Prostate gland (tissue), 2 donors: ENCODE measurements at regions not wholly inside any gene's neighbourhood (a gene's known extent, or its start where the extent isn't known, plus 50 kb on each side); places are given as distances from the start of the nearest gene placed in this dataset.

Experiments used
- POLR2A ChIP-seq: fragments of 450-650 bp; IDR thresholded peaks from one replicate; pipeline ENCODE4 v1.6.1; 2016; ENCODE audit warnings: antibody characterized with exemption, mild to moderate bottlenecking
- TF ChIP-seq, protein P1 (sequence below), 4 experiments: fragments of 200-600 bp in 2 of 4; fragments of 450-650 bp in 2 of 4; sonication (generic) in 2 of 4; IDR thresholded peaks; 1 replicate in 3 of 4; 2 replicates in 1 of 4; pipeline ENCODE4 v1.5.1; 2016 to 2019; ENCODE audit warnings: antibody characterized with exemption in 4 of 4, mild to moderate bottlenecking in 2 of 4, moderate library complexity in 2 of 4

DNA sequence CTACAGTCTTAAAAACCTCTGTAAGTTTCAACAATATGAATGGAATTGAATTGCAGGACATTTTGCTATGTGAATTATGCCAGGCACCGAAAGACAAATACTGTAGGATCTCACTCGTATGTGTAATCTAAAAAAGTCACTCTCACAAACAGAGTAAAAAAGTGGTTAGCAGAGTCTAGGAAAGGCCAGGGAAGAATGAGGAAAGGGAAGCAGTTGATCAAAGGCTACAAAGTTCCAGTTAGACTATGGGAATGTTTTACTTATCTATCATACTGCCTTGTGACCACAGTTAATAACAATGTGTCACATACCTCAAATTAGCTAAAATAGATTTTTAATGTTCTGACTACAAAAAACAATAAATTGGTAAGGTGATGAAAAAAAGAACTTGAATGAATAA, 565.4 kb upstream of the BRINP3 start:
- TF ChIP-seq, protein P1, sequence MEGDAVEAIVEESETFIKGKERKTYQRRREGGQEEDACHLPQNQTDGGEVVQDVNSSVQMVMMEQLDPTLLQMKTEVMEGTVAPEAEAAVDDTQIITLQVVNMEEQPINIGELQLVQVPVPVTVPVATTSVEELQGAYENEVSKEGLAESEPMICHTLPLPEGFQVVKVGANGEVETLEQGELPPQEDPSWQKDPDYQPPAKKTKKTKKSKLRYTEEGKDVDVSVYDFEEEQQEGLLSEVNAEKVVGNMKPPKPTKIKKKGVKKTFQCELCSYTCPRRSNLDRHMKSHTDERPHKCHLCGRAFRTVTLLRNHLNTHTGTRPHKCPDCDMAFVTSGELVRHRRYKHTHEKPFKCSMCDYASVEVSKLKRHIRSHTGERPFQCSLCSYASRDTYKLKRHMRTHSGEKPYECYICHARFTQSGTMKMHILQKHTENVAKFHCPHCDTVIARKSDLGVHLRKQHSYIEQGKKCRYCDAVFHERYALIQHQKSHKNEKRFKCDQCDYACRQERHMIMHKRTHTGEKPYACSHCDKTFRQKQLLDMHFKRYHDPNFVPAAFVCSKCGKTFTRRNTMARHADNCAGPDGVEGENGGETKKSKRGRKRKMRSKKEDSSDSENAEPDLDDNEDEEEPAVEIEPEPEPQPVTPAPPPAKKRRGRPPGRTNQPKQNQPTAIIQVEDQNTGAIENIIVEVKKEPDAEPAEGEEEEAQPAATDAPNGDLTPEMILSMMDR (IDR thresholded peaks at IDR 0.05) = no peak
- no peak for TF ChIP-seq POLR2A
